Hypothalamus (tissue), 51 donors: ENCODE measurements at regions not wholly inside any gene's neighbourhood (a gene's known extent, or its start where the extent isn't known, plus 50 kb on each side); places are given as distances from the start of the nearest gene placed in this dataset.
"Not testable (repeated sequence)": the region's sequence is repeated elsewhere in the genome, so short reads cannot be mapped to it uniquely, and the experiment has no call there.

Source experiments
- DNase-seq, 51 donors: peaks; one replicate each; lab custom pipeline; 2025; lab: John Stamatoyannopoulos, UW

DNA sequence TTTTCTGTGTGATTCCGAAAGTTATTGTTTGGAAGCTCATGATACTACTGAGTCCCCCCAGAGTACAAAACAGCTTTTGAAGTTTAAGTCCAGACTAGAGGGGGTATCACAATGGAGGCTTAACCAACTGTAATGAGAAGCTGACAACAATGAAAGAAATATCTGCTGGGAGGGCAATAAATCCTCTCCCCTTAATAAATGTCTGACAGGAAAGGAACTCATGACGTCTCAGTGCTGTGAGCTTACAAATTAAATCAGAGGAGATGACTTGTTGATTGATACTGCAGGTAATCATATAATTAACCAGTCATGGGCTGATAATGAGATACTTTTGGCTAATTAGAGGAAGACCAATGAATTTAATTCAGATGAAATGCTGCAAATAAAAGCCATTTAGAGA is 102.6 kb upstream of the WDR11 start:
- DNase-seq: no peak

DNA sequence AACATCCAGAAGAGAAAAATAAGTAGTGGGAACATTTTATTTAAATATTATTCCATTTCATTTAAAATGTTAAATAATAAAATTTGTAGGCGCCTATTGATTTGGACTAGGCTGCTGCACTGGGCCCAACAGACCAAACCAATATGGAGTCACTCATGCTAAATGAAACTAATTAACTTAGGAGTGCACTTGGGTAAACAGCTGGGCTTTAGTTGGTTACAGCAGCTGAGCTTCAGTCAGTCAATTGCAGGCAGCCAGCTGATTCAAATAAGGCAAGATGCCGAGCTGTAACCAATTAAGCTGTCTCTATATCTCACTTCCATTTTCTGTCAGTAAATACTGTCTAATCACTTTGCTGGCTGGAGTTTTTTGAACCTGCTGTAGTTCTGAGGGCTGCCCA is 102.1 kb upstream of the WDR11 start:
- DNase-seq: no peak

GRCh38 chr10:120749856-120750566 is 101.2 kb upstream of the WDR11 start:
- DNase-seq: peak in 1 of 51 donors; percentile 26

GRCh38 chr10:120755771-120756170 is 95.4 kb upstream of the WDR11 start:
- no peak for DNase-seq

- DNase-seq: no peak
These were observed 90.9 kb upstream of the WDR11 start for GRCh38 chr10:120760253-120760652.

GRCh38 chr10:120761951-120762350 is 89.2 kb upstream of the WDR11 start:
- no peak for DNase-seq

GRCh38 chr10:120765226-120765803 is 85.8 kb upstream of the WDR11 start:
- DNase-seq: no peak

DNA sequence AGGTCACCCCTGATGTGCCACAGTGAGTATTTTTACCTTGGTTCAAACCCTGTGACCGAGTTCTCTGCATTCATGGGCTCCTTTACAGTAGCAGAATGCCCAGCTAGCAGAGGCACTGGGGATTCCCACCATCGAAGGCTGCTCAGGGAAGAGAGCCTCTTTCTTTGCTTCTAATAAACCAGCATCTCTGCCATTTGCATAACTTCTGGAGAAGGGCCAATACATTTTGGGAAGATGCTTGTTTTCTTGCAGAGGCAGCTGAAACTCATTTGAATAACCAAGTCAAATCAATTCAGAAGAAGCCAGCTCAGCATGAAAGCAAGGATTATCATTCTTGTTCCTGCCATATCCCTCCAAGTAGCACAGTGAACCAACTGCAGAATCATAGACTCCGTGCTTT is 82.9 kb upstream of the WDR11 start:
- no peak for DNase-seq

DNA sequence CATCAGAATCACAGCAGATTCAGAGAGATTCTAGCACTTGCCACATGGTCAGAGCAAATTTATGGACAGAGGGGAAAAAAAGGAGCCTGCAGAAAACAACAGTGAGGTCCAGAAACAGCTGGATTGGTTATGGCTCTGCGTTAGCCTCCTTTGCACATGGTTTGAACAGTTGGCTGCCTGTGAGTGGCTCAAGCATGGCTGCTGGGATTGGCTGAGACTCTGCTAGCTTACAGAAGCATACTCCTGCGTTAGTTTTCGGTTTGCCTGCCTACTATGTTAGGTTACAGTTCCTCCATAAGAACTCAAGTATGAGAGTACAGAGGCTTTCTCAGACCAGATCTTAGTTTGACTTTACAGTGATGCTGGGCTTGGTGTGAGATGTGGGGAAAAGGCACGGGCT is 80.7 kb upstream of the WDR11 start:
- DNase-seq: no peak

DNA sequence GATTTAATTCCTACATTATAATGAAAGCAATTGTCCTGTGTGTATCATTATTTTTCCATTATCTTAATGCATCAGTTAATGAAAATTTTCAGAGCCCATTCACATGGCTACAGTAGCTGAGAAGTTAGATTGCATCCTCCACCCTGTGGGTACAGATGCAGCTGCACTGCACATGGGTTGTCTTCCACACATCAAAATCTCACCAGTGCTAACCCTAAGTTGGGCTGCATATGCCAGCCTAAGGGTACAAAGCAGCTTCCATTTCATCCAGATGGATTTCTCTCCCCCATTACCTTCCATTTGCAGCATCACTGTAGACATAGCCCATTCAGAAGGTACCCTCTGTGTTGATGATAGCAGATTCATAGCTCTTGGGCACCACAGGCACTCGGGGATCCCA is 74.7 kb upstream of the WDR11 start:
- DNase-seq: no peak

GRCh38 chr10:120782336-120782735 is 68.8 kb upstream of the WDR11 start:
- DNase-seq: no peak

DNA sequence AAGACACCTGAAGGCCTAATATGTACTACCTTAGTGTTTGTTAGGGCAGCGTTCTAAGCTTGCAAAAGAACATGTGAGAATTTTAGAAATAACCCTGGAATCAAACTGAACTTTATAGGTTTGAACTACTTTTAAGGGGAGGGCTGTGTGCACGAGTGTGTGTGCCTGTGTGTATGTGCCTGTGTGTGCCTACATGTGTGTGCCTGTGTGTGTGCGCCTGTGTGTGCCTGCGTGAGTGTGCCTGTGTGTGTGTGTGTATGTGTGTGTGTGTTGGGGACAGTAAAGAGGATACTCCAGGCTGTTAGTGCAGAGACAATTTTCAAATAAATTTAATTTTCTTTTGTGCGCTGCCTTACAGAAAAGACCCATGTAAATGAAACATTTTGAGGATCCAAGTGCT is 68.1 kb upstream of the WDR11 start:
- no peak for DNase-seq

DNA sequence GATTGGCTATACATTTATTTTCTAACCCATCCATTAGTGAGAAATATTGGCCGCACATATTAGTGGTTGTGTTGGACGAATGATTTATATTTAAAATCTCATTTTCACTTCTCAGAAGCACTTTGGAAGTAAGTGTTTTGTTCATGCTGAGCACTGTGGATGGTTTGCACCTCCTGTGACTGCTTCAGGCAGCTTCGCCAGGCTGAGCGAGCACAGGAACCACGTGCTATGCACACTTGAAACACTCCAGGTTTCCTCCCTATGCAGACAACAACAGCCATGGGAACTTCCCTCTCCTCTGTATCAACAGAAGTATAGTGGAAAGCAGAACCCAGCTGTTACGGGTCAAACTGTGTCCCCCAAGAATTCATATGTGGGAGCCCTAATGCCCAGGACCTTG is 67.3 kb upstream of the WDR11 start:
- peak in 3 of 51 donors; percentile 3 to 7 (median 6) for DNase-seq

DNA sequence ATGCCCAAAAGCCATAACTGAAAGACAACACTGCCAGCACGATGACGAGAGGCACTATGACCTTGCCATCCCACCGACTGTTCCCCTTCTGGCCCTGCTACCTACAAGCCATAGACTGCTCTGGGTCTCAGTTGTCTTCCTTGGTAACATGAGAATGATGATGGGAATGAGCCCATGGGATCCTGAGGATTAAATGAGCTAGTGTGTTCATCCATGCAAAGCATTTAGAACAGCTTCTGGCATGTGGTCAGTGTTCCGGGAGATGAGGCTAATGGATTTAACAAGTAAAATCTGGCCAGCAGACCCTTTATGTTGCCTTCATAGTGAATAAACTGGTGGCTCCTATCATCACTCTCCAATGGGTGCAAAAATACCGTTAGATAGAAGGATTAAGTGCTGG is 62.4 kb upstream of the WDR11 start:
- no peak for DNase-seq

DNA sequence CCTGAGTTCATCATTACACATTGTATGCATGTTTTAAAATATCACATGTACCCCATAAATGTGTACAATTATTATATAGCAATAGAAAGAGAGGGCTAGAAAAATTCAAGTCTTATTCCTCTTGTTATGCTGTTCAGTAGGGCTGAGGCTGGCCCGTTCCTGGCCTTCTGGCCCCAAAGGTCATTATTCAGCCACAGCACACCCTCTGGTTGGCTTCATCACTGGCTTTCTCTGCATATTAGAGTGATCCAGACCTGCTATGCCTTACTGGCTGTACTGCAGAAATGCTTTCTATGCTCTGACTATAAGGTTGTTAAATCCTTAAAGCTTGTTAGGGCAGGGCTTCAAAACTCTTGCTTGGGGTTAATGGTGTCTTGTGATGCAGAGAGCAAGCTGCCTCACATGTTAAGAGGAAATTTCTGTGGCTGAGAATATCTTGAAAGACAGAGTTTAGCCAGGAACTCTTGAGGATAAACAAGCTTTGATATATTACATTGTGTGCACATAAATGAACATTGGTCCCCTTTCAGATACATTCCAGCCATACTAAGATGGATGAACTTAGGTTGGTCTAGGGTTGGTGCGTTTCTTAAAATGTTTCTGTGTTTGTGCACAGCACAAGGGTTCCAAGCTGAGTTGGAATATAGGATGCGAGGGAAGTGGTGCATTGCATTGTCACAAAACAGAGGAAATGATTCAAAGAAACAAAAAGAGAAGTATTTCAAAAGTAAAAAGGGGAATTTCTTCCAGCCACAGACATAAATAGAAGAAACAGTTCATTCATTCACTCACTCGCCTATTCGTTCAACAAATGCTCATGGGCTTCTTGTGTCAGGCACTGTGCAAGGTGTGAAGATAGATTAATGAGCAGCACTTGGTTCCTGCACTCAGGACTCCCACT is 61.6 kb upstream of the WDR11 start:
- DNase-seq: peak in 1 of 51 donors; percentile 26

DNA sequence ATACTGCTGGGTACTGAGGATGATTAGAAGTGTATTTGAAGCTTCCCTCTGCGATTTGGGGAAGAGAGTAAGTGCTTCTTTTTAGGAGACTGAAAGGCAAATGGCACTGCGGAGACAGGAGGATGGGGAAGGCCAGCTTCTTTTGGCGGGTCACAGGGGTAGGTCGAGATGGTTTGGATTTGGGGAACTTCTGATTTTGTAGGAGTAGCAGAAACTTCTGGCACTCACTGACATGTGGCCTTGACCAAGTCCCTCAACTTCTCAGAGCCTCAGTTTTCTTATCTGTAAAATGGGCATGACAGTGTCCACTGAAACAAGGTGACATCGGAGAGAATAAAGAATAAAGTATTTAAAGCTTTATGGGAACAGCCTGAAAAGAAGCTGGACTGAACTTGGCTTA is 59.8 kb upstream of the WDR11 start:
- DNase-seq: no peak

DNA sequence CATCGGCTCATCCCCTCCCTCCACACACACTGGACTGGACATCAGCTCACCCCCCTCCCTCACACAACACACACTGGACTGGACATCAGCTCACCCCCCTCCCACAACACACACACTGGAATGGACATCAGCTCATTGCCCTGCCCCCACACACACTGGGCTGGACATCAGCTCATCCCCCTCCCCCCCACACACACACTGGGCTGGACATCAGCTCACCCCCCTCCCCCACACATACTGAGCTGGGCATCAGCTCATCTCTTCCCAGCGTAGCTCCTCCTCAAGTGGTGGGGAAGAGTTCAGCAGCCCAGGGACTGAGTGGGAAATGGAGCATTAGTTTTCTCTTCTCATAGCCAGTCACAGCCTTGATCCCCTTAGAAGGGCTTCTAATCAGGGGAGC is 58.1 kb upstream of the WDR11 start:
- DNase-seq: no peak

- DNase-seq: peak in 4 of 51 donors; percentile 15 to 65 (median 22)
These were observed 56.8 kb upstream of the WDR11 start for GRCh38 chr10:120794390-120794789.

GRCh38 chr10:120798276-120798675 is 52.9 kb upstream of the WDR11 start:
- not testable (repeated sequence) for DNase-seq

DNA sequence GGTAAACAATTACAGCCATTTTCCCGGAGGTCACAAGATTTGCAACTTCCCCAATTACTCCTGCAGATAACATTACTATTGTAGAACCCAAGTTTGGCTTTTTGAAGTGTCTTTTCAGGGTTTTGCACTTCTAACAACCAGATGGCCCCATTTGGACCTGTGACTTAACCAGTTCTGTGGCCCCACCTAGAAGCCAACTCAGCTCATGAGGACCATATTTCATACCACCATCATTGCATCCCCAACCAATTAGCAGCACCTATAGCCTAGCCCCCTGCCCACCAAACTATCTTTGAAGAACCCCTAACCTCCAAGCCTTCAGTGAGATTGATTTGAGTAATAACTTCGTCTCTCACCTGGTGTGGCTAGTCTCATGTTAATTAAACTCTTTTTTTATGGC is 51.3 kb upstream of the WDR11 start:
- no peak for DNase-seq

DNA sequence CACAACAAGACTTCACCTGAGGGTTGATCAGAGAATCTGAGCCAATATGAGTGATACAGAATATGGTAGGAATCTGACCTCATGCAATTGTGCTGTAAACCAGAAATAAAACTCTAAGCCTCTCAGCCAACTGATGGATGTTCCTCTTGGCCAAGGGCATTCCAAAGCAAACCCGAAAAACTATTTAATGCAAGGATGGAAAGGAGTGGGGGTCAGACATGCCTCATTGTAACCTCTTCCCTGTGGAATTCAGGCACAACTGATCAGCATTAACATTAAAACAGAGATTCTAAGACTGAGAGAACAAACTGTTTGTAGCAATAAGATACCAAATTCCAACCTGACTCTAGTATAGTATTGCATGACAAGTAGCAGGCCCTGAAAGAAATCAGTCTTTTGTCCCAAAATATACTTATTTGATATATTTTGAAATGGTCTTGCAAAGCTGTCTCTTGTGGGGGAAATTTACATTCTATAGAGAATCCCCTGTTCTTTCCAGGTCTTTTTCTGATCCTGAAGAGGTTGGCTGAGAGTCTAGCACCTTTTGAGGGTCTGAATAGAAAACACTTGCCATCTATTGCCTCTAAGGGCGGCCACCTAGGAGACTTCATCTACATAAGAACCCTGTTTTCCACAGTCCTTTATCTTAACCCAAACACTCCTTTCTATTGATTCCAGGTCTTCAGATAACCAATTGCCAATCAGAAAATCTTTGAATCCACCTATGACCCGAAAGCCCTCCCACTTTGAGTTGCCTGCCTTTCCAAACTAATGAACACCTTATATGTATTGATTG is 50.4 kb upstream of the WDR11 start:
- no peak for DNase-seq
